ENCODE measurements at regions not wholly inside any gene's neighbourhood (a gene's known extent, or its start where the extent isn't known, plus 50 kb on each side); places are given as distances from the start of the nearest gene placed in this dataset.

DNA sequence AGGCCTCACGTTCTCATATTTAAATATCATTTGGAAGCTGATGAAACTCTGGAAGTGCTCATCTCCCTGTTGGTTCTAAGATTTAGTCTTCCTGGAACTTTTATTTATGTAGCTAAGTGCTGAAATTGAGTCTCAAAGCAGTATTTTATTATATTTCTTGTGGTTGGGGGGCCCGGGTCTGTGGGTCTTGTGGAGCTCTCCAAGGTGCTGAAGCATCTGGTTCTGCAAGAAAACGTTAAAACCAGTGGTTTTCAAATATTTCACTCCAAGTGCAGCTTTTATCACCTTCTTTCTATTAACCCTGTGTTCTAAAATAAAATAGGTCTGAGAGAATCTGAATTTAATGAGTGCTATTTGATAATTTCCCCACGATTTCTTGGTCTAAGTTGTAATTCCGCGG lies 1404.8 kb downstream of the TBC1D22A start:
- TF ChIP-seq CTCF (IDR thresholded peaks at IDR 0.05) (no peak), POLR2A (IDR thresholded peaks at IDR 0.05) (no peak)
- no peaks in the 10 kb centered on the region for H3K4me1 ChIP-seq
- H3K27ac ChIP-seq = no peak overlapping the region
- 49 to 51% methylated on average over 6 of the region's 6 CpGs for WGBS, 2 donors
- no peaks in the 10 kb centered on the region for H3K9me3 ChIP-seq
- peaks cover 0 to 1% (median 0%) of the 10 kb centered on the region in 4 donors for H3K27me3 ChIP-seq
- intact Hi-C loops (cut with DNase I) = no loop called here
- H3K4me3 ChIP-seq = no peak overlapping the region
- no peaks in the 10 kb centered on the region for H3K36me3 ChIP-seq
- no peak for DNase-seq

- 58 to 71% methylated on average over 4 of the region's 4 CpGs for WGBS, 2 donors
- no peak for DNase-seq
- H3K27me3 ChIP-seq = no peaks in the 10 kb centered on the region
- H3K9me3 ChIP-seq = no peaks in the 10 kb centered on the region
- intact Hi-C loops (cut with DNase I) = no loop called here
- no peaks in the 10 kb centered on the region for H3K36me3 ChIP-seq
- no peak for TF ChIP-seq POLR2A (IDR thresholded peaks at IDR 0.05)
- no peak for TF ChIP-seq CTCF (IDR thresholded peaks at IDR 0.05)
- no peaks in the 10 kb centered on the region for H3K4me1 ChIP-seq
- H3K27ac ChIP-seq = no peak overlapping the region
- no peak overlapping the region for H3K4me3 ChIP-seq
Observed at GRCh38 chr22:48161298-48161697, 1398.8 kb downstream of the TBC1D22A start.

DNA sequence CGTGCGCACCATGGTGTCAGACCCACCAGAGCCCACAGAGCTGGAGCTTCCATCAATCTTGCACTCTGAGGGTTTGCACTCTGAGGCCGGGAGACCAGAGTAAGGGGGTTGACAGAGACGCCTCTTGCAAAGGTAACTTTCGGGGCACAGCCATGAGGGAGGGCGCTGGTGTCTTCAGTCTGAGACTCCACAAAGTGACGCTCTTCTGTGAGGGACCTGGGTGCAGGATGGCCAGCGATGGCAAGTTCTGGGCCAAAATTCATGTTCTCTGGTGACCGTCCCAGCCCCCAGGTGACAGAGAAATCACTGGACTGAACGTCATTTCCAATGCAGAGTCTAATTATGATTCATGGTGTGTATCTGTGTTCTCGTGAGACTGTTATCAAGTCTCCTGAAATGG lies 1395.2 kb downstream of the TBC1D22A start:
- H3K36me3 ChIP-seq = no peaks in the 10 kb centered on the region
- 82% methylated on average over 3 to 7 of the region's 11 CpGs for WGBS, 2 donors
- H3K27ac ChIP-seq = no peak overlapping the region
- peaks cover 0 to 7% (median 0%) of the 10 kb centered on the region in 4 donors for H3K27me3 ChIP-seq
- intact Hi-C loops (cut with DNase I) = no loop called here
- TF ChIP-seq POLR2A (IDR thresholded peaks at IDR 0.05) (no peak), CTCF (IDR thresholded peaks at IDR 0.05) (no peak)
- H3K9me3 ChIP-seq = no peaks in the 10 kb centered on the region
- DNase-seq = no peak
- H3K4me1 ChIP-seq = no peaks in the 10 kb centered on the region
- no peak overlapping the region for H3K4me3 ChIP-seq

DNA sequence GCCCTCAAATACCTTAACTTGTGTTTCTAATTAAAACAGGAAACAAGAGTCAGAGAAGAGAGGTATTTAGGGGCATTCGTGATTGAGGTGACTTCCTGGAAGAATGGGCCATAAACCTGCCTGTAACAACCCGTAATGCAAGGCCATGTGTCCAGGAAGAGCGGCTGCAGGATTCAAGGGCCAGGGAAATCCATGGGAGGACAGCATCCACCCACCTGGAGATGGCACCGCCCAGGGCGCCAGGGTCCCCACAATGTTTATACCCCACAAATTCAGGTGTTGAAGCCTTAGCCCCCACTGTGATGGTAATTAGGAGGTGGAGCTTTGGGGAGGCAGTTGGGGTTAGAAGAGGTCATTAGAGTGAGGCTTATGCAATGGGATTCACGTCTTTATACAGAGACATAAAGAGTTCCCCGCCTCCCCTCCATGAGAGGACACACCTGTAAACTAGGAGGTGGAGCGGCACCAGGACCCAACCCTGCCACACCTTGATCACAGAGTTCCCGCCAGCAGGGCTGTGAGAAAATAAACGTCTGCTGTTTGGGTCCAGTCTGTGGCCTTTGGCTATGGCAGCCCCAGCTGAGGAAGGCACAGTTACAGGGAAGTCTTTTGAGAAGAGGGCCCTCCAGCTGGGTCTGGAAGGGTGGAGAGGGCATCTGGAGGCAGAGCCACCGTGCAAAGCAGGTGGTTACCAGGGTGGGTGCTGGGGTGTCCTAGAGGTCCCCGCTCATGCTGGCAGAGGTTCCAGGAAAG lies 1394.3 kb downstream of the TBC1D22A start:
- H3K27ac ChIP-seq = no peak overlapping the region
- DNase-seq = no peak
- intact Hi-C loops (cut with DNase I) = no loop called here
- no peak for TF ChIP-seq CTCF (IDR thresholded peaks at IDR 0.05)
- no peak for TF ChIP-seq POLR2A (IDR thresholded peaks at IDR 0.05)
- H3K9me3 ChIP-seq = no peaks in the 10 kb centered on the region
- no peaks in the 10 kb centered on the region for H3K4me1 ChIP-seq
- H3K4me3 ChIP-seq = no peak overlapping the region
- WGBS, 2 donors = 66 to 68% methylated on average over 7 of the region's 12 CpGs
- peaks cover 0 to 13% (median 0%) of the 10 kb centered on the region in 4 donors for H3K27me3 ChIP-seq
- H3K36me3 ChIP-seq = no peaks in the 10 kb centered on the region

- no peak for DNase-seq
- Histone ChIP-seq H3K9me3 (no peaks in the 10 kb centered on the region), H3K36me3 (no peaks in the 10 kb centered on the region), H3K27ac (no peak overlapping the region), H3K27me3 (peaks cover 0 to 13% (median 0%) of the 10 kb centered on the region in 4 donors), H3K4me3 (no peak overlapping the region), H3K4me1 (no peaks in the 10 kb centered on the region)
- intact Hi-C loops (cut with DNase I) = no loop called here
- TF ChIP-seq POLR2A (IDR thresholded peaks at IDR 0.05) (no peak), CTCF (IDR thresholded peaks at IDR 0.05) (no peak)
- 72 to 100% methylated on average over 1 to 3 of the region's 8 CpGs for WGBS, 2 donors
Observed at GRCh38 chr22:48155446-48155845, 1393.0 kb downstream of the TBC1D22A start.

Measured in esophagus squamous epithelium (tissue), 5 donors.